K562 (cell line): ENCODE measurements at regions not wholly inside any gene's neighbourhood (a gene's known extent, or its start where the extent isn't known, plus 50 kb on each side); places are given as distances from the start of the nearest gene placed in this dataset.

ENCODE experiments used
- ATAC-seq: fragments of 200-7000 bp; cut with Tn5 transposase; 3 replicates; pipeline ENCODE4 v1.9.1; 2020; ENCODE audit warnings: moderate library complexity
- BruUV-seq: library from RNA; stranded (reverse); fragments of 400-500 nt; replicated peaks from 2 replicates; lab custom pipeline; 2021; lab: Mats Ljungman, UMichigan
- CTCF ChIA-PET: fragments of 300-600 bp; formaldehyde crosslinking; extraction: SDS; loops from one replicate; lab custom pipeline; 2021; ENCODE audit warnings: low intra/inter-chr PET ratio; lab: Yijun Ruan, JAX
- POLR2A ChIA-PET: fragments of 300-600, 350-650 bp; sonication (Branson Sonifier 250); formaldehyde crosslinking; extraction: SDS; loops from one replicate; lab custom pipeline; 2021; ENCODE audit warnings: antibody characterized with exemption, inconsistent platforms; lab: Yijun Ruan, JAX
- DNase-seq, 4 experiments: peaks; one replicate each; pipeline versions ENCODE4 v3.0.0 to v3.0.0-alpha.2; 2011 to 2018; ENCODE audit warnings: low spot score in 3 of 4, mixed read lengths in 3 of 4; ENCODE audit errors: extremely low read depth in 1 of 4
- FAIRE-seq: peaks from 2 replicates; lab custom pipeline; 2011; peaks lifted over from hg19 to GRCh38; lab: Jason Lieb, UNC
- H2AFZ ChIP-seq: 2 replicates; pipeline ENCODE4 v1.6.0; 2011; ENCODE audit warnings: low read depth, low read length, control low read depth, inconsistent platforms
- H3K27ac ChIP-seq: fragments of 200-600 bp; 3 replicates; pipeline ENCODE4 v1.8.0; 2011; ENCODE audit warnings: low read depth, mild to moderate bottlenecking, control low read depth, inconsistent platforms, low read length, moderate library complexity, mixed read lengths; ENCODE audit errors: extremely low read depth
- H3K27me3 ChIP-seq, 2 experiments: fragments of 300-600 bp in 1 of 2; 2 replicates in 1 of 2; 3 replicates in 1 of 2; pipeline versions ENCODE4 v1.6.0 to v1.8.0; 2011; ENCODE audit warnings: inconsistent platforms in 2 of 2, low read length in 2 of 2, mild to moderate bottlenecking in 1 of 2, mixed read lengths in 1 of 2, moderate library complexity in 1 of 2; ENCODE audit not compliant: control insufficient read depth in 2 of 2, insufficient read depth in 2 of 2
- H3K36me3 ChIP-seq: fragments of 300-600 bp; 3 replicates; pipeline ENCODE4 v1.8.0; 2011; ENCODE audit warnings: mild to moderate bottlenecking, low read length, inconsistent platforms; ENCODE audit not compliant: control insufficient read depth, insufficient read depth
- H3K4me1 ChIP-seq, 2 experiments: fragments of 200-600 bp in 1 of 2; replicated peaks in 1 of 2; 2 replicates in 1 of 2; 3 replicates in 1 of 2; pipeline versions ENCODE4 v1.5.1 to v1.8.0; 2011; ENCODE audit warnings: inconsistent platforms in 2 of 2, low read length in 2 of 2, mild to moderate bottlenecking in 1 of 2, mixed read lengths in 1 of 2, moderate library complexity in 1 of 2; ENCODE audit not compliant: control insufficient read depth in 2 of 2, insufficient read depth in 2 of 2
- H3K4me2 ChIP-seq: 2 replicates; pipeline ENCODE4 v1.6.1; 2011; ENCODE audit warnings: low read length, control low read depth, inconsistent platforms, mixed read lengths; ENCODE audit not compliant: insufficient read depth
- H3K4me3 ChIP-seq: fragments of 200-600 bp; sonication (generic), shearing (Covaris generic); 2 replicates; pipeline ENCODE4 v1.5.1; 2016; ENCODE audit warnings: control low read depth, inconsistent platforms
- H3K79me2 ChIP-seq: fragments of 200-600 bp; 3 replicates; pipeline ENCODE4 v1.8.0; 2011; ENCODE audit warnings: low read length, inconsistent platforms; ENCODE audit not compliant: control insufficient read depth, insufficient read depth
- H3K9ac ChIP-seq, 2 experiments: 2 replicates each; pipeline versions ENCODE4 v1.6.0 to v1.6.1; 2011; ENCODE audit warnings: low read depth in 2 of 2, low read length in 2 of 2, control low read depth in 1 of 2, inconsistent platforms in 1 of 2, mild to moderate bottlenecking in 1 of 2, mixed read lengths in 1 of 2; ENCODE audit not compliant: insufficient read depth in 1 of 2
- H3K9me1 ChIP-seq: one replicate; pipeline ENCODE4 v1.6.0; 2011; ENCODE audit warnings: inconsistent platforms, mild to moderate bottlenecking, low read length, moderate library complexity; ENCODE audit not compliant: control insufficient read depth, insufficient read depth
- H3K9me3 ChIP-seq: replicated peaks from 2 replicates; pipeline ENCODE4 v1.5.1; 2011; ENCODE audit warnings: low read depth, low read length, inconsistent platforms; ENCODE audit not compliant: control insufficient read depth, insufficient read depth
- H4K20me1 ChIP-seq: replicated peaks from 2 replicates; pipeline ENCODE4 v1.6.1; 2011; ENCODE audit warnings: low read length, inconsistent platforms, mixed read lengths; ENCODE audit not compliant: control insufficient read depth, insufficient read depth
- CEBPG ChIP-seq, 3 experiments: fragments of 200-800 bp in 1 of 3; sonication (Bioruptor generic) in 1 of 3; sonication (generic) in 1 of 3; formaldehyde crosslinking in 1 of 3; IDR thresholded peaks in 2 of 3; conservative IDR thresholded peaks in 1 of 3; 2 replicates each; pipeline versions ENCODE4 v1.6.1 to v1.8.0; 2016 to 2022; ENCODE audit warnings: missing compliant biosample characterization in 2 of 3, missing genetic modification characterization in 2 of 3, mild to moderate bottlenecking in 1 of 3, missing genetic modification reagents in 1 of 3
- PCBP1 ChIP-seq: fragments of 200-400 bp; formaldehyde crosslinking; IDR thresholded peaks from 2 replicates; pipeline ENCODE4 v1.6.1; 2018; ENCODE audit warnings: mild to moderate bottlenecking, low read depth, low read length; ENCODE audit not compliant: poor library complexity, severe bottlenecking
- PHF8 ChIP-seq: fragments of 200-600 bp; sonication (generic); IDR thresholded peaks from 2 replicates; pipeline ENCODE4 v1.6.1; 2012; ENCODE audit warnings: mixed run types, mild to moderate bottlenecking, inconsistent platforms, low read length, moderate library complexity, borderline replicate concordance
- ZNF76 ChIP-seq: fragments of 250-450 bp; sonication (Bioruptor Pico); IDR thresholded peaks from 2 replicates; pipeline ENCODE4 v1.4.0; 2020; ENCODE audit warnings: mild to moderate bottlenecking, moderate library complexity, borderline replicate concordance
- WGBS: fragments of 100-300 bp; shearing (Covaris generic); methylation state at CpG from one replicate; pipeline ENCODE4 v1.1.6; 2016; ENCODE audit warnings: low coverage, mixed read lengths; ENCODE audit not compliant: insufficient coverage; ENCODE audit errors: missing lambda C conversion rate; 5-methylcytosine and 5-hydroxymethylcytosine counted together
- in situ Hi-C: fragments of 300-500 bp; cut with MboI; formaldehyde crosslinking; loops from 4 replicates; pipeline ENCODE4 v1.15.0; 2018; ENCODE audit warnings: inconsistent platforms, mixed read lengths
- intact Hi-C: fragments of 100-400 bp; cut with micrococcal nuclease; formaldehyde crosslinking; loops from 2 replicates; pipeline ENCODE4 v1.14.2; 2022
- TF ChIP-seq, protein P1 (sequence below), 2 experiments: IDR thresholded peaks; 2 replicates each; pipeline ENCODE4 v1.6.1; 2012; ENCODE audit warnings: improper control_type of control experiment in 2 of 2, low read depth in 2 of 2, low read length in 2 of 2, borderline replicate concordance in 1 of 2
- TF ChIP-seq, protein P2 (sequence below): fragments of 450-650 bp; IDR thresholded peaks from one replicate; pipeline ENCODE4 v1.6.1; 2018; ENCODE audit warnings: mild to moderate bottlenecking, moderate library complexity; ENCODE audit not compliant: partially characterized antibody
- TF ChIP-seq, protein P3 (sequence below): fragments of 450-650 bp; IDR thresholded peaks from 2 replicates; pipeline ENCODE4 v1.6.1; 2016

DNA sequence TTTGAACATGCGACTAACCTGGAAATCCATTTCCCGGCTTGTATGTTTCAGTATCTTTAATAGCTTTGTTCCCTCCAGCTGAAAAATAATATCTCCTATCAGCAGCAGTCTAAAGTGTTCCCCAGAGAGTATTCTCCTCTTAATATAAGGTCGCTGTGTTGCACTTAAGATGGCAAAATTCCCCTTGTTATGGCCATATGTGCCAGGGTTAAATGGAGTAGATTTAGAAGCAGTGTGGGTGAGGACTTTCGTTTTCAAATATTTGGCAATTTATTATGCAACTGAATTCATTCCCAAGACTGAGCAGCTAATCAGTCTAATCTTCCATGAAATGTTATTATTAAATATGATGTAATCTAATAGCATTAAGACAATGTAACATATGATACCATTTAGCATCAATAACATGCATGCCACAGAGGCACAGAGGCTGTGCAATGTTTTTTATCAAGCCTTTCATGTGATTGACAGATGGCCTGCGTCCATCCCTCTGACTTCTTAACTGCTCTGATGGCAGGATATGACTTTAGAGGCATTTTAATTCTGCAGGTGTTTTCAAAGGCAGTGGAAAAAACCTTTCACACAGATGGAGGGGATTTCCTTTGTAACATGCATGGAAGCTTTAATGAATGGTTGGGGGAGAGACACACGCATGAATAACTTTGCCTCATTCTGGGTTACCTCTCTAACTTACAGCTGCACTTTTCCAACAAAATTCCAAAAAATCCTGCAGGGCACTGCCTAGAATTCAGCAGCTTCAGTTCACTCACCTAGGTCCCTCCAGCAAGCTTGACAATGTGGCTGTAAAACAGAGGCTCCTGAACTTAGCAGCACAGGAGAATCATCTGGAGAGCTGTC is 55.1 kb upstream of the ZPBP start:
- no peaks in the 10 kb centered on the region for H3K4me1 ChIP-seq
- no peak overlapping the region for H3K27ac ChIP-seq
- no peaks in the 10 kb centered on the region for H3K36me3 ChIP-seq

More for the DNA sequence above, 55.1 kb upstream of the ZPBP start:
- BruUV-seq, result no TSS peak
- DNase-seq (no peak), ATAC-seq (no peak), FAIRE-seq (no peak)
- in situ Hi-C loops, result loop anchor here (25.0 kb wide), 1 partner anchor 1214 kb away; no protein-coding TSS in a partner anchor
- Histone ChIP-seq H3K27me3 (peaks cover 4 to 27% of the 10 kb centered on the region in 2 experiments; a peak in 3 of 5 replicates), H3K9me1 (no peaks in the 10 kb centered on the region), H2AFZ (no peak overlapping the region), H4K20me1 (no peaks in the 10 kb centered on the region), H3K4me3 (no peak overlapping the region), H3K9me3 (no peaks in the 10 kb centered on the region), H3K79me2 (no peaks in the 10 kb centered on the region), H3K4me2 (no peak overlapping the region), H3K9ac (no peak overlapping the region)
- ChIA-PET POLR2A (no interaction called here), CTCF (no interaction called here)
- TF ChIP-seq, protein P1, sequence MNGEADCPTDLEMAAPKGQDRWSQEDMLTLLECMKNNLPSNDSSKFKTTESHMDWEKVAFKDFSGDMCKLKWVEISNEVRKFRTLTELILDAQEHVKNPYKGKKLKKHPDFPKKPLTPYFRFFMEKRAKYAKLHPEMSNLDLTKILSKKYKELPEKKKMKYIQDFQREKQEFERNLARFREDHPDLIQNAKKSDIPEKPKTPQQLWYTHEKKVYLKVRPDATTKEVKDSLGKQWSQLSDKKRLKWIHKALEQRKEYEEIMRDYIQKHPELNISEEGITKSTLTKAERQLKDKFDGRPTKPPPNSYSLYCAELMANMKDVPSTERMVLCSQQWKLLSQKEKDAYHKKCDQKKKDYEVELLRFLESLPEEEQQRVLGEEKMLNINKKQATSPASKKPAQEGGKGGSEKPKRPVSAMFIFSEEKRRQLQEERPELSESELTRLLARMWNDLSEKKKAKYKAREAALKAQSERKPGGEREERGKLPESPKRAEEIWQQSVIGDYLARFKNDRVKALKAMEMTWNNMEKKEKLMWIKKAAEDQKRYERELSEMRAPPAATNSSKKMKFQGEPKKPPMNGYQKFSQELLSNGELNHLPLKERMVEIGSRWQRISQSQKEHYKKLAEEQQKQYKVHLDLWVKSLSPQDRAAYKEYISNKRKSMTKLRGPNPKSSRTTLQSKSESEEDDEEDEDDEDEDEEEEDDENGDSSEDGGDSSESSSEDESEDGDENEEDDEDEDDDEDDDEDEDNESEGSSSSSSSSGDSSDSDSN (IDR thresholded peaks at IDR 0.05; ENCODE audit: borderline replicate concordance in 1 of 2, low read depth in 2 of 2, low read length in 2 of 2), result no peak
- TF ChIP-seq, protein P2, sequence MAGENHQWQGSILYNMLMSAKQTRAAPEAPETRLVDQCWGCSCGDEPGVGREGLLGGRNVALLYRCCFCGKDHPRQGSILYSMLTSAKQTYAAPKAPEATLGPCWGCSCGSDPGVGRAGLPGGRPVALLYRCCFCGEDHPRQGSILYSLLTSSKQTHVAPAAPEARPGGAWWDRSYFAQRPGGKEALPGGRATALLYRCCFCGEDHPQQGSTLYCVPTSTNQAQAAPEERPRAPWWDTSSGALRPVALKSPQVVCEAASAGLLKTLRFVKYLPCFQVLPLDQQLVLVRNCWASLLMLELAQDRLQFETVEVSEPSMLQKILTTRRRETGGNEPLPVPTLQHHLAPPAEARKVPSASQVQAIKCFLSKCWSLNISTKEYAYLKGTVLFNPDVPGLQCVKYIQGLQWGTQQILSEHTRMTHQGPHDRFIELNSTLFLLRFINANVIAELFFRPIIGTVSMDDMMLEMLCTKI, result no peak
- TF ChIP-seq CEBPG (CRISPR knock-in tag; IDR thresholded peaks at IDR 0.05), result no peak
- peak in 1 of 2 experiments; percentile 46; a peak in 2 of 4 replicates for TF ChIP-seq CEBPG (tag; conservative IDR thresholded peaks at IDR 0.05 in 1 of 2, IDR thresholded peaks at IDR 0.05 in 1 of 2)
- no peak for TF ChIP-seq ZNF76
- TF ChIP-seq, protein P3, sequence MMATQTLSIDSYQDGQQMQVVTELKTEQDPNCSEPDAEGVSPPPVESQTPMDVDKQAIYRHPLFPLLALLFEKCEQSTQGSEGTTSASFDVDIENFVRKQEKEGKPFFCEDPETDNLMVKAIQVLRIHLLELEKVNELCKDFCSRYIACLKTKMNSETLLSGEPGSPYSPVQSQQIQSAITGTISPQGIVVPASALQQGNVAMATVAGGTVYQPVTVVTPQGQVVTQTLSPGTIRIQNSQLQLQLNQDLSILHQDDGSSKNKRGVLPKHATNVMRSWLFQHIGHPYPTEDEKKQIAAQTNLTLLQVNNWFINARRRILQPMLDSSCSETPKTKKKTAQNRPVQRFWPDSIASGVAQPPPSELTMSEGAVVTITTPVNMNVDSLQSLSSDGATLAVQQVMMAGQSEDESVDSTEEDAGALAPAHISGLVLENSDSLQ, result peak; percentile 29; the same call in 1 of the 2 replicates
- no peak for TF ChIP-seq PCBP1
- TF ChIP-seq PHF8, result no peak
- intact Hi-C loops, result no loop called here
- WGBS, result under 1% methylated on average over 6 of the region's 6 CpGs
